ENCODE measurements at regions not wholly inside any gene's neighbourhood (a gene's known extent, or its start where the extent isn't known, plus 50 kb on each side); places are given as distances from the start of the nearest gene placed in this dataset.

GRCh38 chr15:97224191-97224641, 736.3 kb upstream of the ARRDC4 start:
- Histone ChIP-seq H3K4me1 (ENCODE audit: control insufficient read depth, insufficient read depth, low read length) (no peaks in the 10 kb centered on the region), H4K20me1 (ENCODE audit: insufficient read depth, low read length) (no peaks in the 10 kb centered on the region), H3K9ac (ENCODE audit: low read depth, low read length) (no peak overlapping the region), H3K79me1 (ENCODE audit: low read depth in 1 of 2, low read length in 2 of 2) (no peaks in the 10 kb centered on the region), H2BK15ac (ENCODE audit: low read depth, low read length) (no peak overlapping the region), H2AK9ac (replicated peaks; ENCODE audit: low read depth, low read length, poor library complexity) (no peak overlapping the region), H3K36me3 (ENCODE audit: control insufficient read depth, insufficient read depth, low read length) (no peaks in the 10 kb centered on the region), H4K5ac (ENCODE audit: low read depth, low read length) (no peak overlapping the region), H2AFZ (replicated peaks; ENCODE audit: low read length, poor library complexity) (no peak overlapping the region), H3K9me3 (ENCODE audit: control insufficient read depth, insufficient read depth, low read length) (peaks cover 2% of the 10 kb centered on the region; the same call in 1 of the 2 replicates), H2BK5ac (ENCODE audit: low read depth, low read length, poor library complexity, severe bottlenecking) (no peak overlapping the region), H2BK20ac (ENCODE audit: low read depth, low read length) (no peak overlapping the region), H4K91ac (ENCODE audit: insufficient read depth, low read depth, low read length) (no peak overlapping the region), H2AK5ac (ENCODE audit: low read depth, low read length) (no peak overlapping the region), H3K27ac (ENCODE audit: insufficient read depth, low read length) (no peak overlapping the region), H3K4me3 (ENCODE audit: insufficient read depth, low read depth, low read length) (no peak overlapping the region), H3K27me3 (ENCODE audit: control insufficient read depth, insufficient read depth, low read length) (no peaks in the 10 kb centered on the region), H3K4me2 (ENCODE audit: low read depth, low read length) (no peak overlapping the region), H3K56ac (ENCODE audit: extremely low read depth, insufficient read depth, low read length) (no peak overlapping the region), H2BK120ac (ENCODE audit: low read depth, low read length) (no peak overlapping the region), H4K8ac (ENCODE audit: low read depth in 2 of 2, low read length in 2 of 2) (no peak overlapping the region), H3K4ac (ENCODE audit: low read depth, low read length) (no peak overlapping the region), H3K23ac (ENCODE audit: low read depth, low read length) (no peak overlapping the region), H3K14ac (replicated peaks; ENCODE audit: low read depth, low read length) (no peak overlapping the region), H3K9me1 (ENCODE audit: insufficient read depth, low read length) (no peaks in the 10 kb centered on the region), H3K18ac (ENCODE audit: low read depth, low read length) (no peak overlapping the region)
- DNase-seq (no peak), ATAC-seq (ENCODE audit: low read depth) (no peak)
- in situ Hi-C loops (cut with MboI; ENCODE audit: low sequenced_read_pairs) (no loop called here), dilution Hi-C loops (cut with HindIII; ENCODE audit: low sequenced_read_pairs, unreplicated experiment) (no loop called here), intact Hi-C loops (cut with micrococcal nuclease) (no loop called here)
- TF ChIP-seq RCOR1 (IDR thresholded peaks at IDR 0.05; ENCODE audit: insufficient replicate concordance, low read length) = no peak
- TF ChIP-seq RAD21 (IDR thresholded peaks at IDR 0.05; ENCODE audit: low read length) = no peak
- no peak for TF ChIP-seq SMC3 (IDR thresholded peaks at IDR 0.05; ENCODE audit: low read depth, low read length)
- no peak for TF ChIP-seq MAFK (IDR thresholded peaks at IDR 0.05; ENCODE audit: low read depth, low read length)
- no peak for TF ChIP-seq MAZ (IDR thresholded peaks at IDR 0.05; ENCODE audit: borderline replicate concordance, low read depth, low read length)
- TF ChIP-seq FOS (IDR thresholded peaks at IDR 0.05; ENCODE audit: low read depth, low read length) = no peak
- TF ChIP-seq CEBPB (IDR thresholded peaks at IDR 0.05; ENCODE audit: low read depth, low read length) = no peak
- TF ChIP-seq CHD1 (IDR thresholded peaks at IDR 0.05; ENCODE audit: low read depth, low read length) = no peak
- no peak for TF ChIP-seq RFX5 (IDR thresholded peaks at IDR 0.05; ENCODE audit: low read depth, low read length)
- TF ChIP-seq CTCF (conservative IDR thresholded peaks at IDR 0.05; ENCODE audit: low read depth, low read length) = no peak
- TF ChIP-seq POLR2A (IDR thresholded peaks at IDR 0.05; ENCODE audit: low read depth, low read length) = no peak
- TF ChIP-seq NFE2L2 (IDR thresholded peaks at IDR 0.05; ENCODE audit: low read depth, low read length) = no peak
- TF ChIP-seq MXI1 (IDR thresholded peaks at IDR 0.05; ENCODE audit: borderline replicate concordance, low read depth, low read length) = no peak
- CTCF ChIA-PET = no interaction called here
- POLR2A ChIA-PET (ENCODE audit: unreplicated experiment) = no interaction called here
- no TSS peak for BruUV-seq (replicated peaks)
- 93% methylated on average over 30 of the region's 44 CpGs; no CpG with 5 or more reads in 1 of the 2 experiments for WGBS, 2 experiments (ENCODE audit: extremely low coverage in 2 of 2, insufficient read length in 1 of 2)

Measured in IMR-90 (cell line).